HG02970 (cell line): ENCODE measurements at regions not wholly inside any gene's neighbourhood (a gene's known extent, or its start where the extent isn't known, plus 50 kb on each side); places are given as distances from the start of the nearest gene placed in this dataset.
"Not testable (repeated sequence)": the region's sequence is repeated elsewhere in the genome, so short reads cannot be mapped to it uniquely, and the experiment has no call there.

Experiments
- ATAC-seq: cut with Tn5 transposase; IDR thresholded peaks from one replicate; pipeline ENCODE4 v1.9.1; 2021; ENCODE audit warnings: mild to moderate bottlenecking, moderate library complexity, moderate number of reproducible peaks; ENCODE audit not compliant: unreplicated experiment, low FRiP score

DNA sequence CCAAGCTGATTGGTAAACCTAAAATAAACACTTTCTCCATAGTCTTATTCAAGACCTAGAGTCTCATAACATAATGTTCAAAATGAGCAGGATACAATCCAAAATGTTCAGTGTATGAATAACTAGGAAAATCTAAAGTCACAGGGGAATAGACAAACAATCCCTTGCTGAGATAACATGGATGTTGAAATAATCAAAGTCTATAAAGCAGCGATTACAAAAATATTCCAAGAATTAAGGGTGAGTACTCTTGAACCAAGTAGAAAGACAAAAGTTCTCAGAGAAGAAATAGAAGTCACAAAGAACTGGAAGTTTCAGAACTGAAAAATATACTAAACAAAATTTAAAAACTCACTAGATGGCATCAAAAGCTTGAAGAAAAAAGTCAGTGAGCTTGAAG is 561.0 kb downstream of the INSC start:
- ATAC-seq: no peak

- ATAC-seq: no peak
These were observed 562.5 kb downstream of the INSC start for GRCh38 chr11:15677181-15677580.

- ATAC-seq: no peak
These were observed 568.8 kb downstream of the INSC start for GRCh38 chr11:15683528-15683927.

DNA sequence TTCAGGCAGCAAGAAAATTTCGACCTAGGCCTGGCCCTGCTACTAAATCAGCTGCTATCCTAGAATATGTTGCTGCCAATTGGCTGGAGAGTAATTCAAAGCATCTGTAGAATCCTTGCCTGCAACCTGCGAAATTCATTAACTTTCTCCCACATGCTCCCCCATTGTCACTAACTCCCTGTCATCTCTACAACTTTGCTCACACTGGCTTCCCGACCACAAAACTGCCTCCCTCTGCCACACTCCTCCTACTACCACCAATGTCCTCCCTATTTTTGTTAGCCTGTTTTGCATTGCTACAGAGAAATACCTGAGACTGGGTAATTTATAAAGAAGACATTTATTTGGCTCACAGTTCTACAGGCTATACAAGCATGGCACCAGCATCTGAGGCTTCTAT is 570.6 kb downstream of the INSC start:
- no peak for ATAC-seq

- ATAC-seq: not testable (repeated sequence)
These were observed 571.5 kb downstream of the INSC start for GRCh38 chr11:15686259-15686658.

GRCh38 chr11:15687342-15687741 is 572.6 kb downstream of the INSC start:
- no peak for ATAC-seq

DNA sequence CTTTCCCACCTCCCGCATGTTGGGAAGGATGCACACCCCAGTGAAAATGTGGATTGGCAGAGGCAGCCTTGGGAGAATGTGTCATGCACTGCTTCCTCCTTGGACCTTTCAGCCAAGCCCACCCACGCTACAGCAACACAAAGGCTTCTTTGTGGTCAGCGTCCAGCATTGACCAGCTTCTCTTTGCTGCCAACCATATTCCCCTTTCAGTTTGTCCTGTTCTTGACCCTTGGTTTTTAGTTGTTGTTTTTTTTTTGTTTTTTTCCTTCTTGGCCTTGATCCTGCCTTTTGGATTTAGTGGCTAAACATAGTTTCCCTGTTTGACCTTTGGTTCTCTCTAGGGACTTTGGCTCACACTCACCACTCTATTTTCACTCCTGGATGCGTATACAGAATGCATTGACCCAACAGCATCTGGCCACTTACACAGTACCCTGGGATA is 573.6 kb downstream of the INSC start:
- ATAC-seq: no peak

DNA sequence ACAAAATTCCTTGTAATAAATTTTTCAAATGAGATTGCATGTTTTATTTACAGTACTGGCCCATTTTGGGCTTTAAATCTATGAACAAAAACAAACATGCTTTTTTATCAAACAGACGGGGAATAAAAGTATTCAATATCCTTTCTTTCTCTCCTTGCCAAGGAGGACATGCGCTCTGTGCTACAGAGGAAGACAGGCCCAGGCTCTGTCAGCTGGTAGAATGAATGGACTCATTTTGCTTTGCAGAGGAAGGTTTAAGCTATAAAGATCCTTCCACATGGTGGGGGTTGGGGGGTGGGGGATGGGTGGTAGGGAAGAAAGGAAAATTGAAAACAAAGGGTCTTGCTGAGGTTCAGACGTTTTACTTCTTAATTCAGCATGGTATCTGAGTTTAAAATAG is 575.6 kb downstream of the INSC start:
- ATAC-seq: no peak

DNA sequence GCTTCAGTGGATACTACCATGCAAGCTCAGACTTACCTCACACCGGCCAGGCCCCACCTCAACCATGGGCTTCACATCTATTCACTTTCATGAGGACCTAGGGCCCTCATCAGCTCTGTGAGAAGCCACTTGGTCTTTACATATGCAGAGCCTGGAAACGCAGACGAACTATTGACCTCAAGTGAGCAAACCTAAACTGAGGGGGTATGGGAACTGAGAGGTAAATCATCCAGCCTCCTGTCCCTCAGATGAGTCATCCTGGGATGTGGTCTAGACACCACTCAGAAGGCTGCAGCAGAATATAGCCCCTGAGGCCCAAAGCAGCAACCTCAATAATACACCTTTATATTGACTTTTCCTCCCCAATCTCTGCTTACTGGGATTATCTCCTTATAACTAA is 578.0 kb downstream of the INSC start:
- no peak for ATAC-seq

DNA sequence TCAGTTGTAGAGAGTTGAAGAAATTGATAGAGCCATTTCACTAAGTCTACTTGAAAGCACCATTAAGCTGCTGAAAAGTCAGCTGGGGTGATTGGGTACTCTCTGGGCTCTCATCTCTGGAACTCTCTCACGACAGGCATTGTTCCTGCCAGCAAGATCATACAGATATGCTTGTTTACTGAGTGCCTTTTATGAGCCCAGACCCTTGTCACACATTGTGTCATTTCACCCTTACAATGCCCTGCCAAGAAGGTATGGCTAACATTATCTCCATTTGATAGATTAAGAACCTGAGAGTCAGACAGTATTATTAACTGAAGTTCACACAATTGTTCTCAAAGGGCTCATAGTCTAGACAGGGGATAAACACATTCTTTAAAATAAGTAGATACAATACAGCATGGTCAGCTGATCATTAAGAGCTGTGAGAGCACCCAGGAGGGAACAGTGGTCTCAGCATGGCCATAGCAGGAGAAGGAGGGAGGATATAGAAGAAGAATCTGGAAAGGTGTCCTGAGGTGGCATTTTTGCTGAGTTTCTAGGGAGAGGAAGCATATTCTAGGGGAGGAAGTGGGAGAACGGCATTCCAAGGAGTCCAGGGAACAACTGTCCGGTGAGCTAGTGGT is 580.5 kb downstream of the INSC start:
- ATAC-seq: no peak

GRCh38 chr11:15696069-15696468 is 581.3 kb downstream of the INSC start:
- ATAC-seq: no peak

DNA sequence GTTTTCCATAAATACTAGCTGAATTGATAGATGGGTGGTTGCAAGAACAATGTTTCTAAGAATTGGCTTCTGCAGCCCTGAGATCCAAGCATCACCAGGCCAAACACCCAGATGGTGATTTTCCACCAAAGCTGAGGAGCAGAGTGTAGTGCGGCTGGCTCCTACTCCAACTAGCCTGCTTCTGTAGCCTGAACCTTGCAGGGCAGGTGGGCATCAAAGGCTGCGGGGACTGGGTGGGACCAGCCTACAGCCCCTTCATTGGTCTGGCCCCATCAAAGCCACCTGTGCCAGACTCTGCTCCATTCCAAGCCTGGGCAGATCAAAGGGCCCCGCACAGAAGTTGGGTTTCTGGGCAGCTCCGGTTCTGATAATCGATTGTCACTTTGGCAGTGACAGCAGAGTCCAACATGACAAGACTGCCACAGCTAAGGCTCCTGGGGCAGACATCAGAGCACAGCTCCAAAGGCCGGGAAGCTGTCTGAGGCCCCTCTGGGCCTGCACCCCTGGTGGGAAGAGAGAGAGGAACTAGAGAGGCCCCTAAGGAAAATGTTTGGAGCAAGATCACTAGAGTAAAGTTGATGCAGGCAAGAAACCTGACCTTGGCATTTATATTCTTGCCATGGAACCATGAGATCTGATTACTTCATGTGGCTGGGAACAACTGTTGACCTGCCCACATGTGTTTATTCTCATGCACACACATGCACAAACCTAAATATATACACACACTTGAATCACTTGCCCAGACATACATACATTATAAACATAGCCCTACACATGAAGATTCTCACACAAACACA is 582.9 kb downstream of the INSC start:
- ATAC-seq: no peak

DNA sequence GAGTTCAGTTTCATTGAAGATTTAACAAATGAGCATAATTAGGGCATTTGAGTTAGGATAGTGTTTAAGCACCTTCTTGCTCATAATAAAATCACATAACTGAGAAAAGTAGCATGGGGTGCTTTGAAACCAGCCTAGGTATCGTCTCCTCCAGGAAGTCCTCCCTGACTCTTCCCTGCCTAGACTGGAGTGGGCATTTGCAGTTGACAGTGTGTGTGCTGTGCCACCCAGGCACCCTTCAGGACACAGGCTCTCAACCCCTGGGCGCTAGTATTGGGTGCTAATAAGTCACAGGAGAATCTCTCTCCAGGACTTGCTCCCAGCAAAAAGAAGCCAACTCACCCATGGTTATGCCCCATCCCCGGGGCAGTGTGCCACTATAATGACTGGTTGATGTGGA is 584.1 kb downstream of the INSC start:
- no peak for ATAC-seq

DNA sequence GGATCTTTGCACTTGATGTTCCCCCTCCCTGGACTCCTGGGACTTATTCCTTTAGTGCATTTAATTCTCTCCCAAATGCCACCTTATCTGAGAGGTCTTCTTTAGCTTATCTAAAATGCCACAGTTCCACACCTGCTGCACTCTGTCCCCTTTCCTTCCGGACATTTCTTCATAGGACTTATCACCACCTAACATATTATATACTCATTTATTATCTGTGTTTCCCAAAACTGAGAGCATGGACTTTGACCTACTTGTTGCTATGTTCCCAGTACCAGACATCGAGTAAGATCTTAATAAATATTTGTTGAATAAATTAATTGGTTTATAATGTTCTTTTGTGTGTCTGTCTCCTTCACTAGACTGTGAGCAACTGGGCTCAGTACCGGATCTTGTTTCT is 585.3 kb downstream of the INSC start:
- ATAC-seq: no peak

DNA sequence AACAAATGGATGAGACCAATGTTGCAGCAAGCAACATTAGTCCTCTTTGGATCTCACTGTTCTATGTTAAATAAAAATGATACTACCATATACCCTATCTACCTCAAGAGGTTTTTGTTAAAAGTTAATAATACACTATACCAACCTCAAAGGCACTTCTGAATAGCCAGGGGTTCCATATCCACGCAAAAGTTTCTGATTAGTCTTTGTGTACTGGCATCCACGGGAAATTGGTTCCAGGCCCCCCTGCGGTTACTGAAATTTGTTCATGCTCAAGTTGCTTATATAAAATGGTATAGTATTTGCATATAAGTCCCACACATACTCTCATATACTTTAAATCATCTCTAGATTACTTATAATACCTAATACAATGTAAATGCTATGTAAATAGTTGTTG is 585.7 kb downstream of the INSC start:
- ATAC-seq: no peak

DNA sequence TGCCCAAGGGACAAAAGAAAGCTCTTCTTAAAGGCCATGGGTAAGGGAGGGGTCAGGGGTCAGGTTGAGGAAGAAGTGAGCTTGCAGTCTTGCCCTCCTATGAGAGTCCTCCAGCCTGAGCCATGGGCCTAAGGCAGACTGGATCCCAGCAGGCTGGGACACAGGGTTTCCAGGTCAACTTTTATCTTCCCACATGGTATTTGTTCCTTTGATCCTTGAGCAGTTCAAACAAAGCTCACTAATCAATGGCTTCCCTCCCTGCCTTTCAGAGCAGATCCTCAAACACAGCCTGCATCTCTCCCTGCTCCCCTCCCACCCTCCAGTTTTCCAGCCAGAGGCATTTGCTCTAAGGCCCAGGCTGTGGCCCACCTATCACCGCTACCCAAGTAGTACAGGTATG is 589.3 kb downstream of the INSC start:
- ATAC-seq: no peak

DNA sequence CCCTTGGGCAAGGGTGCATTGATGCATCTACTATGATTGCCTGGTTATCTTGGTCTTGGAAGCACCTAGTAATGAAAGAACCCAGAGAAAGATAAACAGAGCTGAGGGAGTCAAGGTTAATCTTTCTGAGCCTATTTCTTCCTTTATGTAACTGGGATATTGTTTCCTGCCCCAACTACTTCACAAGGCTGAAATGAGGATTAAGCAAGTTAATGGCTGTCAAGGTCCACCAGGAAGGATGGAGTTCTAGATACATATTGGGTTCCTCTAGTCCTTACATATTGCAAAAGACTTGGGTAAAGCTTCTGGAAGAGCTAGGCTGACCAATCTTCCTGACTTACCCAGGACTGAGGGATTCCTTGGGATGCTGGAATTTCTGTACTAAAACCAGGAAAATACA is 589.8 kb downstream of the INSC start:
- ATAC-seq: no peak

DNA sequence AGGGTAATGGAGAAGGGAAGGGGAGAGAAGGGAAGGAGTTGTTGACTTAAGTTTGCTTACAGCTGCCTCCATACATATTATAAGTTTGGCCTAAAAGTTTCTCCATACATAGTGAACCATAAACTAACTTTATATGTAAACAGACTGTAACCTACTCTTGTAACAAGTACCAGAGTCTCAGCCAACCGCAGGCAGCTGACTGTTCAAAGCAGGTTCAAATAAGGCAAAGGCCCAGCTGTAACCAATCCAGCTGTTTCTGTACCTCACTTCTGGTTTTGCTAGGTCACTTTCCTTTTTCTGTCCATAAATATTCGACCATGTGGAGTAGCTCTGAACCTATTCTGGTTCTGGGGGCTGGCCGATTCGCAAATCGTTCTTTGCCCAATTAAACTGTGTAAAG is 591.2 kb downstream of the INSC start:
- no peak for ATAC-seq

DNA sequence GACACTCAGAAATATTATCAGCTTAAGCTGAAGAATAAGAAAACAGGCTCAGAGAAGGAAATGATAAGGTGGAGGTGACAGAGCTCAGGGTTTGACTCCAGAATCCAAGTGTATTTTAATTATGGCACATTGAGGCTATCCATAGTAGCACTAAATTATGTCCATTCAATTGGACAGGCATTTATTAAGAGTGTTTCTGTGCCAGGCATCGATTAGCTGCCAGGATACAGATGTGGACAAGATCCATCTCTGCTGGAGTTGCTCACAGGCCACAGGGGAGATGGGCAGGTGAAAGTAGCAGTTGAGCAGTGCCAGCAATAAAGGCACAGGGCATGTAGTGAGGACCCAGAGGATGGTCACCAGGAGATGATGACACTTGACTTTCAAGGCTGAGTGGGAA is 592.5 kb downstream of the INSC start:
- ATAC-seq: no peak

GRCh38 chr11:15707971-15708370 is 593.2 kb downstream of the INSC start:
- no peak for ATAC-seq

DNA sequence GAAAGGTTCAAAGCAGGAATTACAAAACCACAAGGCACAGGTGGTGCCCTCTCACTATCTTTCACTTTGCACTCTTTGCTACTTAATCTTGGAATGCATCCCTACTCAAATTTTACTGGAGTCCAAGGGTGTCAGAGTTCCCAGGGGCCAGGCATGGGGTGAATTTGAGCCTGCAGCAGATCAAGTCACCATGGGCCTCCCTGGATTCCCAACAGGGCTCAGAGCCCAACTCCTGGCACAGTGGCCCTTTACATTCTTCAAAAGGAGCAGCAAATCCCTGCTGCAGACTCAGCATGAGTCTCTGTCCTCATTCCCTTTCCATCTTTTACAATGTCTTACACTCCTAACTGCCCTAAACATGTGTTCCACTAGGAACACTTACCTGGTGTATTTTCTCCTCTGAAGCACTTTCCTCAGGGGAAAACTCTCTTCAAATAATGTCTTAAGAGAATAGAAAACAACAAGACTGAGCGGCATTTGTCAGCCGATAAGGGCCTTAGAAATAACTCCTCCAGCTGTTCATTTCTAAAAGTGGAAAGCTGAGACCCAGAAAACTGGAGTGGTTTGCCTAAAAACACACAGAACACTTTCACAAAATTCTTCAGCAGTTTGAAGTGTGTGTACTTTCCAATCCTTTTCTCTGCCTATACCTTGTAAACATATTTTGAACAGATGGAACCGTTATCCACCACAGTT is 596.0 kb downstream of the INSC start:
- no peak for ATAC-seq

DNA sequence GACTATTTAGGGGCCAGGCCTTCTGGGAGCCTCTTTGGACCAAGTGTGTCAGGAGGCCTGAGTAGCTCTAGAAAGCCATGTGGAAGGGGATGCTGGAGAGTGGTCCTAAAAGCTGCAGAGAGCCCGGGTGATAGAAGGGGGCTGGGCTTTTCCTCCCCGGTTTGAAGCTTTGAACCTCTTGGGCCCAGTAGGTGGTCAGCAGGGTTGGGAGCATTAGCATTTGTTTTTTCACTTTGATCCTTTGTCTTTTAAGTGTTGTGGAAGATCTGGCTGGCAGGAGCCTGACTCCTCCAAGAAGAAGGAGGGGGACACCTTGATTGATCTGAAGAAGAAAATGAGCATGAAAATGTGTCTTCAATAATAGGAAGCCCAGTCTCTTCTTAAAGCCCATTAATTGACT is 596.6 kb downstream of the INSC start:
- ATAC-seq: no peak
